H1 (cell line): ENCODE measurements at regions not wholly inside any gene's neighbourhood (a gene's known extent, or its start where the extent isn't known, plus 50 kb on each side); places are given as distances from the start of the nearest gene placed in this dataset.

Experiments used
- CTCF ChIA-PET: fragments of 300-600 bp; sonication (Branson Sonifier 250); formaldehyde crosslinking; loops from one replicate; lab custom pipeline; 2021; ENCODE audit not compliant: partially characterized antibody; lab: Charles Lee
- POLR2A ChIA-PET: fragments of 300-600 bp; sonication (Branson Sonifier 250); formaldehyde crosslinking; loops from one replicate; lab custom pipeline; 2021; ENCODE audit warnings: inconsistent platforms; ENCODE audit not compliant: partially characterized antibody; lab: Charles Lee
- DNase-seq, 2 experiments: peaks; one replicate each; pipeline versions ENCODE4 v3.0.0 to v3.0.0-alpha.2; 2010 to 2022; ENCODE audit warnings: low spot score in 2 of 2, low read depth in 1 of 2, mixed read lengths in 1 of 2
- FAIRE-seq: peaks from 2 replicates; lab custom pipeline; 2011; peaks lifted over from hg19 to GRCh38; lab: Jason Lieb, UNC
- H2AFZ ChIP-seq: 2 replicates; pipeline ENCODE4 v1.8.1; 2012; ENCODE audit warnings: low read length, inconsistent platforms
- H2AK5ac ChIP-seq: 2 replicates; pipeline ENCODE4 v1.6.1; 2013; ENCODE audit warnings: low read depth, low read length
- H2BK120ac ChIP-seq: replicated peaks from 2 replicates; pipeline ENCODE3; 2013; ENCODE audit warnings: low read depth, low read length, inconsistent platforms
- H2BK12ac ChIP-seq: 2 replicates; pipeline ENCODE4 v1.6.1; 2013; ENCODE audit warnings: low read depth, low read length
- H2BK15ac ChIP-seq: 2 replicates; pipeline ENCODE4 v1.6.1; 2013; ENCODE audit warnings: low read length
- H2BK20ac ChIP-seq: 2 replicates; pipeline ENCODE4 v1.6.1; 2013; ENCODE audit warnings: low read length
- H2BK5ac ChIP-seq: 2 replicates; pipeline ENCODE4 v1.6.1; 2013; ENCODE audit warnings: low read depth, low read length
- H3K14ac ChIP-seq: 2 replicates; pipeline ENCODE4 v1.6.1; 2013; ENCODE audit warnings: inconsistent platforms; ENCODE audit not compliant: insufficient read length
- H3K18ac ChIP-seq: 2 replicates; pipeline ENCODE4 v1.6.1; 2013; ENCODE audit warnings: low read length; ENCODE audit errors: extremely low read depth
- H3K23ac ChIP-seq: 2 replicates; pipeline ENCODE4 v1.6.1; 2013; ENCODE audit warnings: inconsistent platforms; ENCODE audit not compliant: insufficient read length
- H3K23me2 ChIP-seq: 2 replicates; pipeline ENCODE4 v1.6.1; 2013; ENCODE audit warnings: low read depth, low read length
- H3K27ac ChIP-seq: 2 replicates; pipeline ENCODE4 v1.6.1; 2011; ENCODE audit warnings: low read depth, low read length, inconsistent platforms
- H3K27me3 ChIP-seq, 4 experiments: replicated peaks in 1 of 4; 1 replicate in 1 of 4; 2 replicates in 3 of 4; pipeline versions ENCODE4 v1.6.1 to v1.8.1; 2011 to 2013; ENCODE audit warnings: low read length in 3 of 4, mild to moderate bottlenecking in 3 of 4, inconsistent platforms in 2 of 4, mixed read lengths in 2 of 4, moderate library complexity in 1 of 4; ENCODE audit not compliant: control insufficient read depth in 3 of 4, insufficient read depth in 3 of 4; ENCODE audit errors: extremely low read depth in 1 of 4
- H3K36me3 ChIP-seq, 4 experiments: 2 replicates each; pipeline versions ENCODE4 v1.6.1 to v1.8.1; 2011 to 2013; ENCODE audit warnings: mild to moderate bottlenecking in 4 of 4, low read length in 3 of 4, moderate library complexity in 2 of 4, control low read depth in 1 of 4, inconsistent platforms in 1 of 4; ENCODE audit not compliant: insufficient read depth in 4 of 4, control insufficient read depth in 2 of 4
- H3K4ac ChIP-seq: replicated peaks from 2 replicates; pipeline ENCODE3; 2013; ENCODE audit warnings: low read length, low read depth, mixed read lengths, inconsistent platforms; ENCODE audit not compliant: insufficient read length
- H3K4me1 ChIP-seq, 4 experiments: replicated peaks in 1 of 4; 1 replicate in 1 of 4; 2 replicates in 3 of 4; pipeline versions ENCODE4 v1.6.1 to v1.8.1; 2011 to 2013; ENCODE audit warnings: low read length in 3 of 4, inconsistent platforms in 2 of 4, mixed read lengths in 1 of 4; ENCODE audit not compliant: insufficient read depth in 4 of 4, control insufficient read depth in 3 of 4
- H3K4me2 ChIP-seq, 2 experiments: 2 replicates each; pipeline versions ENCODE4 v1.6.1 to v1.8.1; 2011 to 2013; ENCODE audit warnings: low read depth in 2 of 2, low read length in 2 of 2, control low read depth in 1 of 2, inconsistent platforms in 1 of 2, mild to moderate bottlenecking in 1 of 2; ENCODE audit not compliant: insufficient read depth in 1 of 2
- H3K4me3 ChIP-seq, 4 experiments: fragments of 200-600, 300-600 bp in 1 of 4; sonication (generic), shearing (Covaris generic), sonication (Bioruptor Twin) in 1 of 4; 2 replicates each; pipeline versions ENCODE4 v1.5.1 to v1.8.1; 2011 to 2016; ENCODE audit warnings: low read length in 4 of 4, low read depth in 3 of 4, control low read depth in 2 of 4, inconsistent platforms in 2 of 4, mild to moderate bottlenecking in 2 of 4, mixed read lengths in 1 of 4, moderate library complexity in 1 of 4; ENCODE audit not compliant: insufficient read depth in 2 of 4; ENCODE audit errors: extremely low read depth in 1 of 4
- H3K56ac ChIP-seq: replicated peaks from 2 replicates; pipeline ENCODE3; 2013; ENCODE audit warnings: low read depth, mild to moderate bottlenecking, mixed read lengths, low read length, inconsistent platforms; ENCODE audit not compliant: insufficient read length
- H3K79me1 ChIP-seq: 2 replicates; pipeline ENCODE4 v1.6.1; 2013; ENCODE audit warnings: low read depth, low read length, control low read depth
- H3K79me2 ChIP-seq, 2 experiments: 2 replicates each; pipeline versions ENCODE4 v1.6.1 to v1.8.1; 2012 to 2013; ENCODE audit warnings: low read length in 2 of 2, mild to moderate bottlenecking in 2 of 2, inconsistent platforms in 1 of 2; ENCODE audit not compliant: insufficient read depth in 2 of 2, control insufficient read depth in 1 of 2
- H3K9ac ChIP-seq, 4 experiments: replicated peaks in 1 of 4; 1 replicate in 1 of 4; 2 replicates in 3 of 4; pipeline versions ENCODE4 v1.6.1 to v1.8.1; 2011 to 2013; ENCODE audit warnings: low read depth in 3 of 4, low read length in 3 of 4, control low read depth in 2 of 4, mild to moderate bottlenecking in 2 of 4, moderate library complexity in 2 of 4, inconsistent platforms in 1 of 4; ENCODE audit errors: extremely low read depth in 1 of 4
- H3K9me3 ChIP-seq, 2 experiments: 2 replicates each; pipeline versions ENCODE4 v1.6.1 to v1.8.1; 2012 to 2013; ENCODE audit warnings: mild to moderate bottlenecking in 2 of 2, moderate library complexity in 2 of 2, control low read depth in 1 of 2, inconsistent platforms in 1 of 2, low read depth in 1 of 2, low read length in 1 of 2, mixed read lengths in 1 of 2; ENCODE audit not compliant: insufficient read depth in 2 of 2
- H4K20me1 ChIP-seq, 2 experiments: replicated peaks in 1 of 2; 2 replicates each; pipeline versions ENCODE3 to v1.8.1; 2011 to 2013; ENCODE audit warnings: inconsistent platforms in 2 of 2, low read length in 2 of 2, mild to moderate bottlenecking in 1 of 2; ENCODE audit not compliant: insufficient read depth in 2 of 2, control insufficient read depth in 1 of 2
- H4K5ac ChIP-seq: 2 replicates; pipeline ENCODE4 v1.6.1; 2013; ENCODE audit warnings: low read length, low read depth, mixed read lengths, inconsistent platforms; ENCODE audit not compliant: insufficient read length
- H4K8ac ChIP-seq: 2 replicates; pipeline ENCODE4 v1.8.0; 2013; ENCODE audit warnings: mild to moderate bottlenecking, moderate library complexity, low read length, inconsistent platforms; ENCODE audit not compliant: insufficient read depth; ENCODE audit errors: extremely low read depth
- H4K91ac ChIP-seq: replicated peaks from 2 replicates; pipeline ENCODE3; 2013; ENCODE audit warnings: low read length, mixed read lengths, inconsistent platforms; ENCODE audit not compliant: insufficient read length
- CBX8 ChIP-seq: fragments of 300-800, 300-1000 bp; sonication (generic); IDR thresholded peaks from 2 replicates; pipeline ENCODE4 v1.7.1; 2016; ENCODE audit warnings: low read depth, low read length, borderline replicate concordance
- CEBPB ChIP-seq: IDR thresholded peaks from 2 replicates; pipeline ENCODE4 v1.6.1; 2012; ENCODE audit warnings: low read depth, low read length
- CHD2 ChIP-seq: IDR thresholded peaks from 2 replicates; pipeline ENCODE4 v1.6.1; 2012; ENCODE audit warnings: low read length, improper control_type of control experiment
- CREB1 ChIP-seq: IDR thresholded peaks from 2 replicates; pipeline ENCODE4 v1.6.1; 2012; ENCODE audit warnings: inconsistent platforms
- EP300 ChIP-seq, 2 experiments: IDR thresholded peaks; 1 replicate in 1 of 2; 2 replicates in 1 of 2; pipeline ENCODE4 v1.6.1; 2011 to 2012; ENCODE audit warnings: low read depth in 2 of 2, low read length in 2 of 2, mild to moderate bottlenecking in 2 of 2, borderline replicate concordance in 1 of 2, inconsistent platforms in 1 of 2, moderate library complexity in 1 of 2
- FOSL1 ChIP-seq: IDR thresholded peaks from 2 replicates; pipeline ENCODE4 v1.6.1; 2011; ENCODE audit warnings: mild to moderate bottlenecking, low read depth, low read length, moderate library complexity; ENCODE audit not compliant: insufficient read depth
- HDAC2 ChIP-seq, 2 experiments: fragments of 300-600 bp in 1 of 2; sonication (generic) in 1 of 2; IDR thresholded peaks; 2 replicates each; pipeline ENCODE4 v1.6.1; 2011 to 2012; ENCODE audit warnings: low read depth in 2 of 2, low read length in 2 of 2, mild to moderate bottlenecking in 2 of 2, moderate library complexity in 2 of 2, borderline replicate concordance in 1 of 2, inconsistent platforms in 1 of 2
- JUN ChIP-seq: IDR thresholded peaks from 2 replicates; pipeline ENCODE4 v1.6.1; 2011; ENCODE audit warnings: low read depth, mild to moderate bottlenecking, improper control_type of control experiment, low read length
- MAFK ChIP-seq: IDR thresholded peaks from 2 replicates; pipeline ENCODE4 v1.6.1; 2012; ENCODE audit warnings: low read depth, mild to moderate bottlenecking, improper control_type of control experiment, low read length
- SAP30 ChIP-seq: fragments of 300-600 bp; sonication (generic); IDR thresholded peaks from 2 replicates; pipeline ENCODE4 v1.7.1; 2012; ENCODE audit warnings: low read length, moderate library complexity, mild to moderate bottlenecking, inconsistent platforms; ENCODE audit not compliant: insufficient read depth, insufficient replicate concordance
- SIRT6 ChIP-seq: IDR thresholded peaks from one replicate; pipeline ENCODE4 v1.7.1; 2012; ENCODE audit warnings: low read length, inconsistent platforms
- SIX5 ChIP-seq: IDR thresholded peaks from 2 replicates; pipeline ENCODE4 v1.6.1; 2011; ENCODE audit warnings: mild to moderate bottlenecking, low read depth, low read length
- SUZ12 ChIP-seq: fragments of 200-600 bp; sonication (generic); IDR thresholded peaks from 2 replicates; pipeline ENCODE4 v1.6.1; 2012; ENCODE audit warnings: mild to moderate bottlenecking, inconsistent platforms, low read length, moderate library complexity, mixed read lengths
- TAF7 ChIP-seq: optimal IDR thresholded peaks from 2 replicates; pipeline ENCODE3; 2011; ENCODE audit warnings: low read depth, mild to moderate bottlenecking, inconsistent platforms, low read length, moderate library complexity, borderline replicate concordance
- WGBS, 2 experiments: shearing (Covaris generic) in 1 of 2; methylation state at CpG; one replicate each; pipeline versions ENCODE4 v1.1.6 to v1.1.7; 2013 to 2015; ENCODE audit warnings: low lambda C conversion rate in 2 of 2, mixed read lengths in 2 of 2, inconsistent platforms in 1 of 2, low coverage in 1 of 2, missing lambda C conversion rate in 1 of 2; ENCODE audit not compliant: insufficient replicate concordance in 2 of 2, insufficient coverage in 1 of 2, insufficient read length in 1 of 2; ENCODE audit errors: extremely low coverage in 1 of 2, missing lambda C conversion rate in 1 of 2; 5-methylcytosine and 5-hydroxymethylcytosine counted together

DNA sequence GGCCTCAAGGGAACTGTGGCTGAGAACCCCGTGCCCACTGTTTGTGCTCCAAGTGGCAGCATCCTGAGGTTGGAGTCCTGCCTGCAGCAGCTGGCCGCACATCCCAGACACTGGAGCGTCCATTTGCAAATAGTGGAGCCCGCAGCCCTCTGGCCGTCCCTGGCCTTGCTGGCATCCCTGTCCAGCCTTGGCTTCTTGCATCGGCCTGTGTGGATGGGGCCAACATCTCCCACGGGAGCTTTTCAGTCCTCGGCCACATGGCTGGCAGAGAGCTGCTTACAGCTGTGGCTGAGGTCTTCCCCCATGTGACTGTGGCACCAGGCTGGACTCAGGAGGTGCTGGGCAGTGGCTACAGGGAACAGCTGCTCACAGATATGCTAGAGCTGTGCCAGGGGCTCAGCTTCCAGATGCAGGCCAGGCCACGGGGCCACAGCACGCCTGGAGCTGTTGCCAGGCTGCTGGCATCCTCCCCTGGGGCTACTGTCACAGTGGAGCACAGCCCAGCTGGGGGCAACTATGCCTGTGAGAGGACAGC is 71.2 kb downstream of the FAM43A start:
- no peak overlapping the region for H3K18ac ChIP-seq
- TF ChIP-seq SIX5: no peak
- TF ChIP-seq HDAC2 (IDR thresholded peaks at IDR 0.05; ENCODE audit: borderline replicate concordance in 1 of 2, low read depth in 2 of 2, low read length in 2 of 2): no peak
- no peak for TF ChIP-seq CHD2
- TF ChIP-seq EP300 (IDR thresholded peaks at IDR 0.05; ENCODE audit: borderline replicate concordance in 1 of 2, low read depth in 2 of 2, low read length in 2 of 2): no peak
- no peak for TF ChIP-seq CEBPB
- TF ChIP-seq SUZ12: no peak
- no peak for TF ChIP-seq MAFK
- TF ChIP-seq JUN: no peak
- TF ChIP-seq CBX8: no peak
- no peak for TF ChIP-seq SAP30
- no peak for TF ChIP-seq SIRT6
- TF ChIP-seq TAF7: no peak
- TF ChIP-seq FOSL1: no peak
- no peak for TF ChIP-seq CREB1
- H2BK120ac ChIP-seq: no peak overlapping the region
- H2BK12ac ChIP-seq: no peak overlapping the region
- H3K79me2 ChIP-seq: no peaks in the 10 kb centered on the region
- H3K4ac ChIP-seq: no peak overlapping the region
- ChIA-PET CTCF (interaction anchor here (0.8 to 2.0 kb wide), 5 partner anchors 52 to 245 kb away, joined by 3 to 6 read pairs (median 4); partner anchors contain the start of gene LSG1), POLR2A (no interaction called here)
- H3K9me3 ChIP-seq: no peaks in the 10 kb centered on the region
- no peaks in the 10 kb centered on the region for H4K20me1 ChIP-seq
- no peak overlapping the region for H2AK5ac ChIP-seq
- 95% methylated on average over 10 of the region's 10 CpGs; no CpG with 5 or more reads in 1 of the 2 experiments for WGBS, 2 experiments
- H3K27ac ChIP-seq: no peak overlapping the region
- H3K23me2 ChIP-seq: no peaks in the 10 kb centered on the region
- H3K4me2 ChIP-seq: no peak overlapping the region
- H4K5ac ChIP-seq: no peak overlapping the region
- no peaks in the 10 kb centered on the region for H3K79me1 ChIP-seq
- no peak overlapping the region for H2BK15ac ChIP-seq
- H2BK5ac ChIP-seq: no peak overlapping the region
- no peak overlapping the region for H3K14ac ChIP-seq
- H3K9ac ChIP-seq: no peak overlapping the region
- no peak overlapping the region for H3K23ac ChIP-seq
- H2BK20ac ChIP-seq: no peak overlapping the region
- H4K8ac ChIP-seq: no peak overlapping the region
- H3K56ac ChIP-seq: no peak overlapping the region
- FAIRE-seq (no peak), DNase-seq (no peak)
- no peaks in the 10 kb centered on the region for H3K4me1 ChIP-seq
- no peaks in the 10 kb centered on the region for H3K36me3 ChIP-seq
- H2AFZ ChIP-seq: no peak overlapping the region
- no peak overlapping the region for H4K91ac ChIP-seq
- H3K27me3 ChIP-seq: no peaks in the 10 kb centered on the region
- no peak overlapping the region for H3K4me3 ChIP-seq
